PC-9 (cell line): ENCODE measurements at regions not wholly inside any gene's neighbourhood (a gene's known extent, or its start where the extent isn't known, plus 50 kb on each side); places are given as distances from the start of the nearest gene placed in this dataset.

Experiments used
- CTCF ChIP-seq: fragments of 200-600 bp; sonication (generic); conservative IDR thresholded peaks from 2 replicates; pipeline ENCODE4 v1.6.1; 2017; ENCODE audit warnings: mixed run types, antibody characterized with exemption, mild to moderate bottlenecking, moderate library complexity
- EZH2 ChIP-seq: fragments of 200-600 bp; sonication (generic); IDR thresholded peaks from 2 replicates; pipeline ENCODE4 v1.8.0; 2017; ENCODE audit warnings: antibody characterized with exemption, low read depth

- no peak for TF ChIP-seq CTCF
- no peak for TF ChIP-seq EZH2
These were observed 137.0 kb upstream of the SEMA3A start for GRCh38 chr7:84331616-84332015.
